NCI-H1417 treated with DMSO at 0.1 percent for 48 hours (cell line): ENCODE measurements at regions not wholly inside any gene's neighbourhood (a gene's known extent, or its start where the extent isn't known, plus 50 kb on each side); places are given as distances from the start of the nearest gene placed in this dataset.

Experiments
- DNase-seq: peaks from one replicate; lab custom pipeline; 2025; lab: John Stamatoyannopoulos, UW

DNA sequence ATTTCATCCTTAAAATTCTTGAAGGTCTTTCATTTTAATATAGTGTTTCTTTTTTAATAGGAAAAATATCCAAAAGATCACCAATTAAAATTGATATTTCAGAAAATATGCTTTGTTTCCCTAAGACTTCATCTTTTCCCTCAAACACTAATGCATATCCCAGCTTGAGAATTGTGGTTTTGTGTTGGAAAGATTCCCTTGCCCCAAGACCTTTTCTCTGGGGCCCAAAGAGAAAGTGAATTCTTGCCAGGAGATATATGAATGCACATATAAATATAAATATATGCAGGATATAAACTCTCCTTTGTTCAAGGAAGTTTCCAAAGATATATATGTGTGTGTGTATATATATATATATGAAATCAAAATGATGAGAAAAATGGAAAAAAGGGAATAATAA is 241.2 kb downstream of the FAM76B start:
- DNase-seq: no peak

DNA sequence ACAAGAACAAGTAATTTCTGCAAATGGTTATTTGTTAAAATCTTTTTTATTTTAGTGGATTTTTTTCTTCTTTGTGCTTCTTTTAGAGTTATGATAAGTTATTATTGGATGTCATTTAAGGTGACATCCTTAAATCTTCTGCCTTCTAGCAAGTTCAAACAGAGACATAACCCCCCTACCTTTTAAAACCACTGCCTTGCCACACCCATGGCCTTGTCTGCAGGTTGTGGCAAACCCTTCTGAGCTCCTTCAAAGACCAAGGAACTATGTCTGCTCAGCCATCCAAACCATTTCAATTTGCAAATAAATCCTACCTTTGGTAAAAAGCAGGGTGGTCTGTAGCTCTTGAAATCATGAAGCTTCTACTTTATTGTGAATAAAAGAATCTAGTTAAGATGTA is 241.6 kb downstream of the FAM76B start:
- DNase-seq: no peak

DNA sequence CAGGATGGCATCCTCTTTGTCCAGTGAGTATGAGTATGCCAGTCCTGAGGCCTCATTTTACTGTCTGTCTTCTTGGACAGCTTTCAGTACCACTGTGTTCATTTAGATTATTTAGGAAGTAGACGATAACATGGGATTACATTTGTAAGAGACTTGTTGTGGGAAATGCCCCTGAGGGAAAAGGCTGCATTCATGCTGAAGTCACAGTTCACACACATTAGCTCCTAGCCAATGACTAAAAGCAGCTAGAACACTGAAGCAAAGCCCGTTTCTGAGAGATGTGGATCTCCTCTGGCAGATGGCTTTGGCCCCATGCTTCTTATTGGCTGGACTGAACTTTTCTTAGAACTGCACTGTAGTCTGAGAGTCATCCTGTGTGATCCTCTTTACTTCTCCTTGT is 242.4 kb downstream of the FAM76B start:
- no peak for DNase-seq

DNA sequence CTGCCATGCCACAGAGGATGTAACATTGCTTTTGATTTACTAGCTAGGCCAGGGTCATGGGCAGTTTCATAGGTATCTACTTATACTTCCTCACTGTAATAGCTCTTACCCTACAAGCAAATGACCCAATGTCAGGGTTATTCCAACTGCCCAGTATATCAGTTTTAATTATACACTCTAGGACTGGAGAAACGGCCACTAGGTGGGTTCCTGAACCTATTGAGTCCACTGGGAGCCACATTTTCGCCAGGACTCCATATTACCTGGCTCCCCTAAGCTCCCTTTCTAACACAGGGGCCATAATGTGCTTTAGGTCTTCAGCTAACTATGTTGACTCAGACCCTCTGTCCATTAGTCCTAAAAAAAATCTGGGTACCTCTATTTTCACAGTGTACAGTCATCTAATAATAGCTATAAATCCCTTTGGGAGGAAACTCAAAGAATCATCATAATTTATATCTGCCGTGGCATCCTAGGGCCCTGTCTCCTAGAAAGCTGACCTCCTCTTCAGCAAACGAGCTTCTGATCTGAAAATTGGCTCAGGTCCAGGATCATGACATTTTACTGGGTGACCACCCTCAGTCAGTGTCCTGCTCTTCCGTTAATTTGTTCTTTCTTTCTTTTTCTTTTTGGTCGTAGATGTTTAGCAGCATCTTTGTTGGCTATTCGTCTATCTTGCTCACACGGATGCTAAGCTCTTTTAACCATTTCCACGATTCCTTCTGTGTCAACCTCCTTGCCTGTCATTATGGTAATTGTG is 244.3 kb downstream of the FAM76B start:
- no peak for DNase-seq

- DNase-seq: no peak
Measured at GRCh38 chr11:95544095-95544856, 245.3 kb downstream of the FAM76B start.

DNA sequence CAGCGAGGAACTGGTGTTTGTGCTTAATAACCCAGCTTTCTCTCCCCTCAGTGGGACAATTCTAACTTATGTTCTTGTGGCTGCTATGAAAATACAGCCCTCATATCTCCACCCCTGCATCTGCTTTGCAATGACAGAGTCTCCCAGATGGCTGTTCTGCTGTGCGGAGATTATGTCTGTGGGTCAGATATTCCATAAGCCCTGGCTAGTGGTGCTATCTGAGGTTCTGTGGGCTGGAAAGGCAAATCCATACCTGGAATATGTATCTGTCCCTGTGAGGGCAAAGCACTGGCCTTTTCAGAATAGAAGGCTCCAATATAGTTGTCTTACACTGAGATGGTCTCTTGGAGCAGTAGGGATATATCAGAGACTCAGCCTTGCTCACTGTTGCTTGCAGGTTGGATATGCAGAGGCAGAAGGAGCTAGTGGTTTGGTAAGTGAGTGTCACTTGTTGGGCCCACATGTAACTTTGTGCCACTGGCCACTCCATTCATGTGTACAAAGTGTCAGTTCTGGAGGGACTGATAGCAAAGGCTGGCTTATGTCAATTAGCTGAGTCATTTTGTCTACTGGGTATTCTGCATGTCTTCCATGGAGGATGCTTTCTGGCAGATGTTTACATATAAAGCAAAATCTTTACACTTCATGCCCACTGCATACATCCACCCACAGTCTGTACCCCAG is 246.6 kb downstream of the FAM76B start:
- DNase-seq: no peak

GRCh38 chr11:95541715-95542114 is 247.9 kb downstream of the FAM76B start:
- DNase-seq: no peak

DNA sequence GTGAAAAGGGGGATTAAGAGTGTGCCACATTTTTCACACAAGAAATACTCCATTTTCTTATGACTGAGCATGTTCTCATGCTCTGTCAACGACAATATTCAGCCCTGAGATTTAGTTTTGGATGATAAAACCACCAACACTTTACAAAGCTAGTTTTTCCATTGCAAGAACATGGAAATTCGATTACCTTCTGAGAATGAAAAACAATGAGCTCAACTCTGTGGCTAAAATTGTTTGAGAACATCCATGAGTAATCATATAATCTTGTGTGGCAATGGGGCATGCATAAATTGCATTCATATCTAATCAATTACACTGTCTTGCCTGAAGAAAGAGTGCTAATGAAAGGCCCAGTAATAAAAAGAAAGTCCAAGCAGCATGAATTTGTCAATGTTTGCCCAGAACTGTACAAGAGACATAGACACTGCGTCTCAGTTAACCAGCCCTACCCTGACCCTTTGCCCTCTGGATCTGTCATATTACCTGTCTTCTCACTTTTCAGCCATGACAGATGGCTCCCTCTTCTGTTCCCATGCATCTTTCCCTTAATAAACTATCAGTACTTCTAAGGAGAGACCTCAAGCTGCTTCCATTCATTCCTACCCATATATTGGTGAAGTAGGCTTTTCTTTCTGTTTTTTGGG is 253.4 kb downstream of the FAM76B start:
- DNase-seq: no peak

GRCh38 chr11:95534809-95535208 is 254.8 kb downstream of the FAM76B start:
- DNase-seq: no peak

DNA sequence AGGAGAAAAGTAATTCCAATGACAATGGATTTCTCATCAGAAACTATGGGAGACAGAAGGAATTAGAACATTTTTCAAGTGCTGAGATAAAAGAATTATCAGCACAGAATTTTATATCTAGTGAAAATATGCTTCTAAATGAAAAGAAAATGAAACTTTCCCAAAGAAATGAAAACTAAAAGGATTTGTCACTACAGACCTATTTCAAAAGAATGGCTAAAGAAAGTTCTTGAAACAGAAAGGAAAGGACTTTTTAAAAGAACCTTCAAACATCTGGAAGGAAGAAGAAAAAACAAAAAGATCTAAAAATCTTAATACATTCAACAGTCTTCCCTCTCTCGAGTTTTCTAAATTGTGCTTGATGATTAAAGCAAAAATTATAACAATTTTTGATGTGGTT is 255.4 kb downstream of the FAM76B start:
- DNase-seq: no peak

- DNase-seq: no peak
Measured at GRCh38 chr11:95531116-95531515, 258.5 kb downstream of the FAM76B start.

DNA sequence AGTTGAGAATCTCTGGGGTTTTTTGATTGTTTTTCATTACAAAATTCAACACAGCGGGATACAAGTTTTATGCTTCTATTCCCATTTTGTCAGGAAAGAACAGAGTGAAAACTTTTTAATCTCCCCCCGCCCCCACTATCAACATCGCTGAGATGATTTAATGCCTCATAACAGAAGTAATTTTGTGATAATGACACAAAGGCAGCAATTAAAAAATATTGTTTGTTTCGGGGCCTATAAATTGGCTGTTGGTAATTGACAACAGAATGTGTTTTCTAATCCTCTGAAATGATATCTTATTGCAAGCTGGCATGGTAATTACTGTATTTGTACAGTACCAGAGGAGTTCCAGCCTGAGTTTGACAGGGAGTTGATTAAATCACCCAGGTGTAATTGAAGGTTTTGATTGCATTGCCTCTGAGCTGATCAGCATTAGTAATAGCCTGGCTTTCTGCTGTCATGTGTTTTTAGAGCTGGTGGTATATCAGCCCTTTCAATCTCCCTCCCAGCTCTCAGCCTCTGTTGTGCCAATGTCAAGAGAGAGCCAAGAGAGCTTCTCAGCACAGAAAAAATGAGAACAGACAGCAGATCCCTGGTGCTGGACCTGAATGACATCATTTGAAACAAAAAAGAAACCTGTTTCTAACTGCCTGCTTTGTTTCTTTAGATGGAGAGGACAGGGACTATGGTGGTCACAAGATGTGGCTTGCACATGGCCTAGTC is 265.1 kb downstream of the FAM76B start:
- peak; percentile 95 for DNase-seq

GRCh38 chr11:95522874-95523273 is 266.7 kb downstream of the FAM76B start:
- DNase-seq: no peak

GRCh38 chr11:95521862-95522261 is 267.7 kb downstream of the FAM76B start:
- no peak for DNase-seq

DNA sequence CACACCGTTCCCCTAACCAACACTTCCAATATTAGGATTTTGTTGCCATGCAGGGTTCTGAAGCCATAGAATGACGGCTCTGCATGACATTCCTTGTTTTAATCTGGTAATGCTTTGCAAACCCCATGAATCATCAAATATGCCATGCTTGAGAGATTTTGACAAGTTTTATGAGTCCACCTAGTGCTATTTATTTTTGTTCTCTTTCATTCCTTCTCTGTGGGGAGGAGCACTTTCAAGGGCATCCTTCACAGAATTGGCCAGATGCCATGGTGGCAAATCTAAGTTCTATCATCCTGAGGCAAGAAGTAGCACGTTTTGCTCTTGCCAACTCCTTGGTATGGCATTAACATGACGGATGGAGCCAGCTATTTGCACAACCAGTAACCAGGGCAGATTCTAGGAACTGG is 268.4 kb downstream of the FAM76B start:
- DNase-seq: peak; percentile 23

- no peak for DNase-seq
Measured at GRCh38 chr11:95520369-95521132, 269.0 kb downstream of the FAM76B start.

- DNase-seq: no peak
Measured at GRCh38 chr11:95519912-95520311, 269.7 kb downstream of the FAM76B start.

DNA sequence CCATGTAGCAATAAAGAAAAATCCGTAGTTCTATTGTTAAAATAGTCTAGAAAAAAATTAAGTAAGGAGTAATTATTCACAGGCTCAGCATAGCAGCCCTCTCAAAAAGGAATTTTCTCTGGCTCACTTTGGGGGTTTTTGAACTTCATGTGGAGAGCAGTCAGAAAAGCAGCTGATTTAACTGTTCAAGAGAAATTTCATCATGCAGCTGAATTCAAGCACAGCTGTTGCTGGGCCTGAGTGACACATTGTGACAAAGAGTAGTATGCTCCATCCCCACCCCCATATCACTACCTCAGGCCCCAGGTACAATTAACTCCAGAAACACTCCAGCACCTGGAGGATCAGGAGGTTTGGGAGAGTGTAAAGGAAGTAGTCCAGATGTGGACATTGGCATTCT is 272.1 kb downstream of the FAM76B start:
- DNase-seq: no peak

- no peak for DNase-seq
Measured at GRCh38 chr11:95516786-95517185, 272.8 kb downstream of the FAM76B start.

- DNase-seq: no peak
Measured at GRCh38 chr11:95516175-95516574, 273.4 kb downstream of the FAM76B start.

DNA sequence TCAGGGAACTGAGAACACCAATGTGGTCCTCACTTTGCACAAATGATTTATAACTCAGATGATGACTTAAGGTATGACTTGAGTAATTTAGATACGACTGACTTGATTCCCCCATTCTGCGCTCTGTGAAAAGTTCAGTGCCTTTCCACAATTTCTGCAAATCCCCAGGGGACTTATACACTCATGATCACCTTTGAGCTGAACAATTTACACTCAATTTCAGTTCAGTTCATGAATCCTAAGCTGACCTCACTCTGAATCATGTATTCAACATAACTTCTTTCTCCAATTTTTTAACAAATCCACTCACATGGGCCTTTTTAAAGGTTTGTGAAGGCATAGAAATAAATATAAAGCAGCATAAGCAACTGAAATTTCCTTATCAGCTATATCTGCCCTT is 274.2 kb downstream of the FAM76B start:
- DNase-seq: no peak
